Panc1 (cell line): ENCODE measurements at regions not wholly inside any gene's neighbourhood (a gene's known extent, or its start where the extent isn't known, plus 50 kb on each side); places are given as distances from the start of the nearest gene placed in this dataset.

Experiments
- CTCF ChIP-seq: fragments of 450-650 bp; IDR thresholded peaks from 2 replicates; pipeline ENCODE4 v1.5.1; 2017; ENCODE audit warnings: mild to moderate bottlenecking
- POLR2AphosphoS5 ChIP-seq: IDR thresholded peaks from 2 replicates; pipeline ENCODE4 v1.6.1; 2012; ENCODE audit warnings: mild to moderate bottlenecking, low read depth, low read length, moderate library complexity
- TCF7L2 ChIP-seq: IDR thresholded peaks from 2 replicates; pipeline ENCODE4 v1.6.1; 2011; ENCODE audit warnings: mild to moderate bottlenecking, low read depth, low read length, inconsistent platforms
- TF ChIP-seq, protein P1 (sequence below), 2 experiments: IDR thresholded peaks; 2 replicates each; pipeline ENCODE4 v1.6.1; 2011 to 2012; ENCODE audit warnings: low read depth in 2 of 2, control low read depth in 1 of 2, low read length in 1 of 2, mild to moderate bottlenecking in 1 of 2, moderate library complexity in 1 of 2; ENCODE audit not compliant: insufficient read depth in 1 of 2

- TF ChIP-seq CTCF (no peak), POLR2AphosphoS5 (no peak), TCF7L2 (no peak)
- TF ChIP-seq, protein P1, sequence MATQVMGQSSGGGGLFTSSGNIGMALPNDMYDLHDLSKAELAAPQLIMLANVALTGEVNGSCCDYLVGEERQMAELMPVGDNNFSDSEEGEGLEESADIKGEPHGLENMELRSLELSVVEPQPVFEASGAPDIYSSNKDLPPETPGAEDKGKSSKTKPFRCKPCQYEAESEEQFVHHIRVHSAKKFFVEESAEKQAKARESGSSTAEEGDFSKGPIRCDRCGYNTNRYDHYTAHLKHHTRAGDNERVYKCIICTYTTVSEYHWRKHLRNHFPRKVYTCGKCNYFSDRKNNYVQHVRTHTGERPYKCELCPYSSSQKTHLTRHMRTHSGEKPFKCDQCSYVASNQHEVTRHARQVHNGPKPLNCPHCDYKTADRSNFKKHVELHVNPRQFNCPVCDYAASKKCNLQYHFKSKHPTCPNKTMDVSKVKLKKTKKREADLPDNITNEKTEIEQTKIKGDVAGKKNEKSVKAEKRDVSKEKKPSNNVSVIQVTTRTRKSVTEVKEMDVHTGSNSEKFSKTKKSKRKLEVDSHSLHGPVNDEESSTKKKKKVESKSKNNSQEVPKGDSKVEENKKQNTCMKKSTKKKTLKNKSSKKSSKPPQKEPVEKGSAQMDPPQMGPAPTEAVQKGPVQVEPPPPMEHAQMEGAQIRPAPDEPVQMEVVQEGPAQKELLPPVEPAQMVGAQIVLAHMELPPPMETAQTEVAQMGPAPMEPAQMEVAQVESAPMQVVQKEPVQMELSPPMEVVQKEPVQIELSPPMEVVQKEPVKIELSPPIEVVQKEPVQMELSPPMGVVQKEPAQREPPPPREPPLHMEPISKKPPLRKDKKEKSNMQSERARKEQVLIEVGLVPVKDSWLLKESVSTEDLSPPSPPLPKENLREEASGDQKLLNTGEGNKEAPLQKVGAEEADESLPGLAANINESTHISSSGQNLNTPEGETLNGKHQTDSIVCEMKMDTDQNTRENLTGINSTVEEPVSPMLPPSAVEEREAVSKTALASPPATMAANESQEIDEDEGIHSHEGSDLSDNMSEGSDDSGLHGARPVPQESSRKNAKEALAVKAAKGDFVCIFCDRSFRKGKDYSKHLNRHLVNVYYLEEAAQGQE (IDR thresholded peaks at IDR 0.05; ENCODE audit: insufficient read depth in 1 of 2, low read depth in 2 of 2, low read length in 1 of 2), result no peak
Measured at GRCh38 chr7:115224922-115225321, 303.0 kb downstream of the MDFIC start.
